Ovary (tissue), 7 donors: ENCODE measurements at regions not wholly inside any gene's neighbourhood (a gene's known extent, or its start where the extent isn't known, plus 50 kb on each side); places are given as distances from the start of the nearest gene placed in this dataset.

Experiments
- DNase-seq, 5 donors: peaks; one replicate each; pipeline ENCODE4 v3.0.0-alpha.2; 2019 to 2020
- H3K27ac ChIP-seq, 2 donors: fragments of 200-600 bp; one replicate each; pipeline versions ENCODE4 v1.5.1 to v1.8.0; 2019 to 2022
- H3K27me3 ChIP-seq: fragments of 200-600 bp; one replicate; pipeline ENCODE4 v1.8.0; 2022
- H3K36me3 ChIP-seq: fragments of 200-600 bp; sonication (generic); one replicate; pipeline ENCODE4 v1.5.1; 2019
- H3K4me1 ChIP-seq: one replicate; pipeline ENCODE4 v1.8.1; 2013; ENCODE audit warnings: mild to moderate bottlenecking, moderate library complexity; ENCODE audit not compliant: insufficient read depth
- H3K4me3 ChIP-seq: fragments of 200-600 bp; sonication (generic); one replicate; pipeline ENCODE4 v1.5.1; 2017
- H3K9me3 ChIP-seq, 2 donors: fragments of 200-600 bp in 1 of 2; sonication (generic) in 1 of 2; one replicate each; pipeline versions ENCODE4 v1.5.1 to v1.8.1; 2013 to 2019; ENCODE audit warnings: mild to moderate bottlenecking in 1 of 2, moderate library complexity in 1 of 2
- CTCF ChIP-seq, 3 donors: fragments of 450-650 bp in 2 of 3; fragments of 200-600 bp in 1 of 3; IDR thresholded peaks; one replicate each; pipeline versions ENCODE4 v1.5.1 to v1.8.0; 2016 to 2022; ENCODE audit warnings: antibody characterized with exemption in 3 of 3, mild to moderate bottlenecking in 1 of 3
- EP300 ChIP-seq: sonication (generic); formaldehyde crosslinking; IDR thresholded peaks from one replicate; pipeline ENCODE4 v1.6.1; 2017; ENCODE audit warnings: antibody characterized with exemption
- POLR2A ChIP-seq: fragments of 450-650 bp; IDR thresholded peaks from one replicate; pipeline ENCODE4 v1.6.1; 2017; ENCODE audit warnings: antibody characterized with exemption, mild to moderate bottlenecking, moderate library complexity
- WGBS, 3 donors: extraction: QIAGEN DNeasy Blood & Tissue Kit in 1 of 3; methylation state at CpG; one replicate each; pipeline versions ENCODE4 v1.1.5 to v1.1.7; 2013 to 2017; 5-methylcytosine and 5-hydroxymethylcytosine counted together
- intact Hi-C, 4 donors: fragments of 100-400 bp; cut with DNase I; formaldehyde crosslinking; loops; one replicate each; pipeline versions ENCODE4 v1.11.0 to v1.15.1; 2022 to 2023
- donor health status: DM: no; HTN: no; CAD: no; lungs with moderate emphysema.
- donor health status: DM: no; HTN: no; CAD: no.
- donor health status: Bipolar disorder and iron deficiency.
- donor health status: DM: no; HTN: no; CAD: no.
- donor health status: DM: yes; HTN: yes; CAD: no.

DNA sequence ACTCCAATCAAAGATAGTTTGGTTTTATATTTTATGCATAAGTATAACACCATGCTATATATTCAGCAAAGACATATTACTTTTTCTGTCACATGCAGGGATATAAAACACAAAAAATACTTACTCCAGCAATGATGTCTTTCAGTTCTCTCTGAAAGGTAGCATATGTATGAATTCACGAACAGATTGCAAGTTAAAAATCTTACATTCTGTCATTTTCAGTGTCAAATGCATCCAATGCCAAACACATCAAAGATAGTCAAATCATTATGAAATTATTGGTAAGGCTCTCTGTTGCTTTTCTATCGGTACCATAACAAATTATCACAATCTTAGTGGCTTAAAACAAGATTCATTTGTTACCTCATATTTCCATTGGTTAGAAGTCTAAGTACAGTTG is 492.0 kb upstream of the KIF2B start:
- H3K4me1 ChIP-seq, result no peaks in the 10 kb centered on the region
- no peak overlapping the region for H3K4me3 ChIP-seq
- TF ChIP-seq POLR2A (no peak), CTCF (IDR thresholded peaks at IDR 0.05) (no peak), EP300 (no peak)
- H3K9me3 ChIP-seq, result no peaks in the 10 kb centered on the region
- 83 to 90% (median 87%) methylated on average over 2 of the region's 2 CpGs for WGBS, 3 donors
- DNase-seq, result no peak
- H3K27ac ChIP-seq, result no peak overlapping the region
- H3K27me3 ChIP-seq, result no peaks in the 10 kb centered on the region
- intact Hi-C loops, result no loop called here
- no peaks in the 10 kb centered on the region for H3K36me3 ChIP-seq

DNA sequence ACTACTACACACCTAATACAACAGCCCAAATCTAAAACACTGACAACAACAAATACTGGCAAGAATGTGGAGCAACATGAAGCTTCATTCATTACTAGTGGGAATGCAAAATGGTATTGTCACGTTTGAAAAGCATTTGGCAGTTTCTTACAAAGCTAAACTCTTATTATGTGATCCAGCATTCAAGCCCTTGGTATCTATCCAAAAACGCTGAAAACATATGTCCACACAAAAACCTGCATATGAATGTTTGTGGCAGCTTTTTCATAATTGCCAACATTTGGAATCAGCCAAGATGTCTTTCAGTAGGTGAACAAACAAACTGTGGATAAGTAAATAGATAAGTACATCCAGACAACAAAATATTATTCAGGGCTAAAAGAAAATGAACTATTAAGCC is 501.1 kb upstream of the KIF2B start:
- intact Hi-C loops, result no loop called here
- H3K27ac ChIP-seq, result no peak overlapping the region
- TF ChIP-seq POLR2A, result no peak
- TF ChIP-seq EP300, result no peak
- no peak for TF ChIP-seq CTCF (IDR thresholded peaks at IDR 0.05)
- no peaks in the 10 kb centered on the region for H3K4me1 ChIP-seq
- H3K4me3 ChIP-seq, result no peak overlapping the region
- H3K27me3 ChIP-seq, result no peaks in the 10 kb centered on the region
- DNase-seq, result no peak
- H3K9me3 ChIP-seq, result no peaks in the 10 kb centered on the region
- no peaks in the 10 kb centered on the region for H3K36me3 ChIP-seq
- WGBS, 3 donors, result 63 to 74% (median 74%) methylated on average over 2 of the region's 2 CpGs

GRCh38 chr17:53319947-53320346 is 502.8 kb upstream of the KIF2B start:
- Histone ChIP-seq H3K9me3 (no peaks in the 10 kb centered on the region), H3K27me3 (no peaks in the 10 kb centered on the region), H3K27ac (no peak overlapping the region), H3K4me1 (no peaks in the 10 kb centered on the region), H3K36me3 (no peaks in the 10 kb centered on the region), H3K4me3 (no peak overlapping the region)
- TF ChIP-seq EP300, result no peak
- TF ChIP-seq CTCF (IDR thresholded peaks at IDR 0.05), result no peak
- no peak for TF ChIP-seq POLR2A
- no peak for DNase-seq
- intact Hi-C loops, result no loop called here
- 80 to 86% (median 81%) methylated on average over 3 of the region's 3 CpGs for WGBS, 3 donors

GRCh38 chr17:53316988-53317387 is 505.7 kb upstream of the KIF2B start:
- Histone ChIP-seq H3K27ac (no peak overlapping the region), H3K27me3 (no peaks in the 10 kb centered on the region), H3K36me3 (no peaks in the 10 kb centered on the region), H3K9me3 (no peaks in the 10 kb centered on the region), H3K4me1 (no peaks in the 10 kb centered on the region), H3K4me3 (no peak overlapping the region)
- DNase-seq, result no peak
- TF ChIP-seq POLR2A (no peak), EP300 (no peak), CTCF (IDR thresholded peaks at IDR 0.05) (no peak)
- intact Hi-C loops, result no loop called here
- WGBS, 3 donors, result 75 to 84% (median 80%) methylated on average over 1 of the region's 1 CpG

GRCh38 chr17:53316073-53316472 is 506.7 kb upstream of the KIF2B start:
- no peak overlapping the region for H3K27ac ChIP-seq
- no peaks in the 10 kb centered on the region for H3K36me3 ChIP-seq
- intact Hi-C loops, result no loop called here
- no peak for DNase-seq
- 81 to 92% (median 87%) methylated on average over 5 of the region's 5 CpGs for WGBS, 3 donors
- H3K4me1 ChIP-seq, result no peaks in the 10 kb centered on the region
- H3K4me3 ChIP-seq, result no peak overlapping the region
- no peaks in the 10 kb centered on the region for H3K9me3 ChIP-seq
- TF ChIP-seq EP300, result no peak
- no peak for TF ChIP-seq POLR2A
- no peak for TF ChIP-seq CTCF (IDR thresholded peaks at IDR 0.05)
- H3K27me3 ChIP-seq, result no peaks in the 10 kb centered on the region
